GM18498 (cell line): ENCODE measurements at regions not wholly inside any gene's neighbourhood (a gene's known extent, or its start where the extent isn't known, plus 50 kb on each side); places are given as distances from the start of the nearest gene placed in this dataset.

Experiments used
- ATAC-seq: cut with Tn5 transposase; IDR thresholded peaks from one replicate; pipeline ENCODE4 v1.9.1; 2021; ENCODE audit warnings: mild to moderate bottlenecking, moderate library complexity; ENCODE audit not compliant: unreplicated experiment

DNA sequence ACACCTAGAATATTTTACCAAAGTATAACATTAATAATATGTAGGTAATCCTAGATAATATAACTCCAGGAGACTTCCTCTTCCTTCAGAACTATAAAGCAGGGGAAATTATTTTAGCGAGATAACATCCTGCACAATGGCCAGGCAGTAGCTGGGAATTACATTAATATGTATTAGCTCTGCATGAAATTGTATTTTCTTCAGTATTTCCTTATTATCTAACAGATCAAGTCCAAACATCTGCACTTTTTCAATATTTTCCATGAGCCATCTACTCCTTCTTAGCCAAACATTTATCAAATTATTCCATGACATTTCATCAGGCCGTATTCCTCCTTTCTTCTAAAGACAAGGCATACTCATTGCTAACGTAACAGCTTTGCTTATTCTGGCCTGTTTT, 98.8 kb upstream of the PCDH9 start:
- no peak for ATAC-seq

DNA sequence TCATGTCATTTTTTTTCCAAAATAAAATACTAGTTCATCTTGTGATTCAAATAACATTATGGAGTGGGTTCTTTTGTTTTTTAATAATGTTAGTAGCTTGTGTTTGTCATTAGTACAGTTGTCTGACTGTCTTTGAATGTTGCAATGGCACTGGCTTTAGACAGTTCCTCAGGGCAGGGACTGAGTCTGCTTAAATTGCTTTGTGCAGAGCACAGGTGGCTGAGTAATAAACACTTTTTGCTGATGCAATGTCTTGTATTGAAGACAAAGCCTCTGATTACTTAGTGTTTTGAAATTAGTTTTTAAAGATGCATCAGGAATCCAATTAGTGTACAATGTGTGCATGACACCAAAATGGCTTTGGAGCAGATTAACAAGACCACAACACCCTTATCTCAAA, 88.7 kb upstream of the PCDH9 start:
- no peak for ATAC-seq

DNA sequence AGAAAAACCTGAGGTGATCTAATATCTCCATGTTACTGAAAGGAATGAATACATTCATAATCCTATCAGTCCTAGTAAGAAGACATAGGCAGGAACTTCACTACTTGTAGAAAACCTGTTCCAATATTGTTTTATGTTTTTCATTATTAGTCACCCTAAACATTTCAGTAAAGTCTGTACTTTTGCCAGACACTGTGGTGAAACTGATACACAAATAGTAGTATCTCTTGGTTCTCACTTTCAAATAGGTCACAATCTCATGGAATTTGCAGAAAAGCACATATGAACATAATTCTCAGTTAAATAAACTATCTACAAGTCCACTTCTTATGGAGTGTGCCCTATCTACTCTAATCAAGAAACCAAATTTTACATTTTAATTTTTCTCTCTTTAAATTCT, 88.3 kb upstream of the PCDH9 start:
- ATAC-seq = no peak

DNA sequence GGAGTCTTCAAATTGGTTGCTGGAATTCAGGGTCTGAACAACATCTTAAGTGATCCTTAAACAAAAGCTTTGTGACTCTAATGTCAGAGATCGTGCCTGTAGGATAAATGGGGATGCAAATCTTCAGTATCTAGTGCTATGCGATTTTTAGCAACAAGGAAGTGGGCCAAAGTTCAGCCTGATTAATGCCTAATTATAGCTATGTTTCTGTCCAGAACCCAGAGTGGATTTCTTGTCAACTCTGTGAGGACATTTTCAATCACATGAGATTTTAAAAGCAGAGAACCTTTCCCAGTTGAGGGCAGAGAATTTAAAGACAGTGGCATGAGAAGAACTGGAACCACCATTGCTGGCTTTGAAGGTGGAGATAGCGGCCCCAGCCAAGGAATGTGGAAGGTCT, 84.3 kb upstream of the PCDH9 start:
- no peak for ATAC-seq

DNA sequence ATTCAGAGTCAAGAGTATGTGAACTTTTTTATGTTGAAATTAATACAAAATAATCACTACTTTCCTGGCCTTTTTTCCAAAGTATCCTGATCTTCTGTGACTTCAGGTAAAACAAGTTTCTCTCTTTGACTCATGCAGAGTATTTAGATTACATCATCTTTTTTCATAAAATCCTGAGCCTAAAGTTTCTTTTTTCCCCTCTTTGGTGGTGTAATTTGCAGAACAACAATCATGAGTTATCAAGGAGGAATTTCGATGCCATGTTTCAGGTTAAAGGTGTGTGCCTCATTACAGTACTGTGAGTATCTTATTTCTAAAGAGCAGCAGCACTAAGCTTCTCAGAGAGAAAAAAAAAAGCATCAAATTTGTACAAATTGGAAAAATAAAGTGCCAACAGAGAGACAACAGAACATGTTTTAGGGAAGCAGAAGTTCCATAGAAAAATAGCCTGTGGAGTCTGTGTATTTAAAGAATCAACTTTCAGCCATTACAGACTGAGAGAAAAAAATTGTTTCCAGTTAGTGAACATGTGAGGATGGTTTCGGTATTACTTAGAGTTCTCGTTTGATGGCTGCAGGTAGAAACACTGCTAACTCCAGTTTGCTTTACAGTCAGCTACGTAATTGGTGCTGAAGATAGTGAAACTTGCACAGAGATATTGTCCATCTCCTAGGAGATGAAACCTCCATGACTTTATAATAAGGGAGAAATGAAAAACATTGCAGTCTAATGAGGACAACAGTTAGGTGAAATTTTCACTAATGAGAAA, 78.1 kb upstream of the PCDH9 start:
- ATAC-seq = no peak

DNA sequence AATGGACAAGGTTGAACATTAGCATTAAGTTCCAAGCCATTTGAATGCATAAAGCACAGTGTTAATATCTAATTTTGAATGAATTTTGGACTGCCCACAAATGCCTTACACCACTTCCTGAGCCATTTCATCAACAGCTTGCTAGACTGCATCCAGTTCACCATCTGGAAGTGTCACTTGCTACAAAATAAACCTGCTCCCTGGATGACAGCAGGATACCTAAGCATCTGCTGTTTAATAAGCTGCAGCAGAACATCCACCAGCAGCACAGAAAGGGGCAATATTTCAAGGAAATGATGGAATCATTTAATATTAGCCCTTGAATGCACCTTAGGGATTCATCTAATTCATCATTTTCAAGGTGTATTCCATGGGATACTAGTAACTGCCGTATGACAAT, 76.6 kb upstream of the PCDH9 start:
- no peak for ATAC-seq

DNA sequence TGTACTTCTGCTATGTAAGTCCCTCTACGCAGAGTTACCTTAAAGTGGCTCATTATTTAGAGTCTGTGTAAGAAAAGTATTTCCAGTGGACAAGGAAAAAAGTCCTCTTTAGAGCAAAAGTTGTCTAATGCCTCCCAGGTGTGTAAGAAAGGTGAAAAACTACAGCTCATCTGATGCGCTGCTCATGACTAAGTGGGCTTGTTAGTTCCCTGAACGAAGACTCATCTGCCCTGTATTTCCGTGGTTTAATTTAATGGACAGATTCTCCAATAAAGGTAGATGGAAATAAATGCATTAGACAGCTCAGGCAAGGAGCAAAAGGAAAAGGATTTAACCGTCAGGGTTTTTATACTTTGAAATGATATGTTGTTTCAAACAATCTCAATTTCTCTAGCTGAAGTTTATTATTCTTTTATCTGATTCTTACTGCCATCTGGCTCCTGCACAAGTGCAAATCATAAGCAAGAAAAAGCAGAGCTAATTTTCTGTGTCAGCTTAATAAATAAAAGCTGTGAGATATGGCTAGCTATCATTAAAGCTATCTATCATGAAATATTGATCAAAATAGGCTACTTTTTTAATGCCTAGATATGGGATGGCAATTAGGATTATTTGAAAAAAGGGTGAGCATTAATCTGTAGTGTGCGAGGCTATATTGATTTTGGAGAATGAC, 73.7 kb upstream of the PCDH9 start:
- ATAC-seq = no peak

DNA sequence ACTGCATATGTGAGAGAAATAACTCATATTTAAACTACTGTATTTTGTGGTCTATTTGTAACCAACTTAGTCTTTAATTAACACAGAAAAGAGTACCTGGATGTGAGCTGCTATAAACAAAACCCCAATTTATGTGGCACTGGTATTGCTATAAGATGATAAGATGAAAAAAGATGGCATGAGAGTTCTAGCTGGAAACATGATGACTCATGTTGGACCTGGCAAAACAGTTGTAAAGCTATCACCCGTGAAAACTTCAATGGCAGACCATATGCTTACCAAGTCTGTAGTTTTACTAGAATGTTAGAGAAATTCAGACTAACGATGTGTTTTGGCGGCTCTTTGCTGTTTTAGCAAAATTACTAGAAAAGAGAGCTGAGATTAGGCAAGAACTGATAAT, 69.6 kb upstream of the PCDH9 start:
- no peak for ATAC-seq

DNA sequence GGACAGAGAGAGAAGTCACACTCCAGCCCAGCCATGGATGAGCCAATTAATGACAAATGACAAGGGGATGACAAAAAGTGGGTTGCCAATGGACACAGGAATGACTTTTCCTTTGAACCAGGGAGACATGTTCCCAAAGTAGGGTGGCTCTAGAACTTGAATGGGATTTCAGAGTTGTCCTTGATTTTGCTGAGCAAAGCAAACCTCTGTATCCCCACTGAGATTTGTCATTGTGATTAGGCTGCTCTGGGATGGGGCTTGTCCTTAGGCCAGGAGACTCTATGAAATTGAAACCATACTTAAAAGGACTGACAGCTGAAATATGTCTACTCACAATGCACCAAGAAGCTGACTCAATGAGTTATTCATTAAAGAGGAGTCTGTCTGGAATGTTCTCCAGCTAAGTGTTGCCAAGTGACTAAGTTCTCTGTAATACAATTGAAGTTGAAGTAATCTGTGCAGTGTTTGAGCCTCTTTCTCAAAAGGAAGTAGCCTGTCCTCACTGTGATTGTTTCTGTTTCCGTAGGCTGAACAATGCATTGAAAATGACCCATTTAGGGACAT, 69.0 kb upstream of the PCDH9 start:
- ATAC-seq = no peak

DNA sequence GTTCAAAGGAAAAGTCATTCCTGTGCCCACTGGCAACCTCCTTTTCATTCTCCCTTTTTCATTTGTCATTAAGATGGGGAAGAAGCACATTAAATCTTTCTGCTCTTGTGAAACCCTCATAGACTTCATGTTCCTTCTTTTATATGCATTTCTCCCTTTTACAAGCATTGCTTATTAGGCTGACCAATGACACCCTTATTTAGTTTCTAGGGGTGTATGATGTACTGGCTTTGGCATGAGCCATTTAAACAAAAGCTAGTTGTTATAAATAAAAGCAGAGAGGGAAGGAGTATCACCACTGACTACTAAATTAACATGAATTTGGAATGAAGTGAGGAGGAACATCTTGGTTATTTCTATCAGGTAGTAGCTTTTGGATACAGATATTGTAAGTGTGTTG, 68.2 kb upstream of the PCDH9 start:
- ATAC-seq = no peak

DNA sequence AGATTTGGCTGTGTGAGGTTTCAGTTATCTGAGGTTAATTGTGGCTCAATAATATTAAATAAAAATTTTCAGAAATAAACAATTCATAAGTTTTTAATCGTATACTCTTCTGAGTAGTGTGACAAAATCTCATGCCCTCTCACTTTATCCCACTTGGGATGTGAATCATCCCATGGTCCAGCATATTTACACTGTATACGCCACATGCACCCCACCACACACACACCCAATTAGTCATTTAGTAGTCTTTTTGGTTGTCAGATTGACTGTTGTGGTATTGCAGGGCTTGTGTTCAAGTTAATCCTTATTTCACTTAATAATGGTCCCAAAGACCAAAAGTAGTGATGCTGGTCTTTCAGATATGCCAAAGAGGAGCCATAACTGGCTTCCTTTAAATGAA, 66.4 kb upstream of the PCDH9 start:
- ATAC-seq = no peak

DNA sequence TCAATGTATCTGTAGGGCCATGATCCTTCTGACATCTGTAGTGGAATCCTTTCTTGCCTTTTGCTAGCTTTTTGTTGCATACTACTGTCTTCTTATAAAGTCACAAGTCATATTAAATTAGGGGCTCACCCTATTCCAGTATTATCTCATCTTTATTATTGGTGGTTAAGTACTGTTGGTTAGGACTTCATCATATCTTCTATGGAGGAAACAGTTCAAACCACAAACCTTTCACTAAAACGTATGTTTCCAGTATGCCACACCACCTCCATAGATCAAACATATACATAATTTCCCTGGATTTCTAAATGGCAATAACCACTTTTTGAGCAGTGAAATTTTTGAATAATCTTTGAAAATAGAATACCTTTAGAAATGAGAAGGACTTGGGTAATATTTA, 62.8 kb upstream of the PCDH9 start:
- ATAC-seq = no peak

DNA sequence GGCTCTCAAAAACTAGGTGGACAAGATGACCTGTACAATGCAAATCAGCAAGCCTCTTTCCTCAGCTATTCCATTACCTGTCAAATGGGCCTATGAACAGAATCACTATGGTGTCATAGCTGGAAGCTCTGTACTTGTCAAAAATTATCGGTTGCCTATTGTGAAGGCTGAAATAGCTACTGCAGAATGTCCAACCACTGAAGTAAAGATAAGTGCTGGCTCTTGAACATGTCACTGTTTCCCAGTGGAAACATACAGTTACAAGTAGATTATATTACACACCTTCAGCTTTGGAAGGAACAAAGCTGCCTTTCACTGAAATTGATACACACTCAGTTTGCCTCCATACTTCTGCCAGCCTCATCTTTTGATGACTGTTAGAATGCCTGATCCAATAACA, 55.5 kb upstream of the PCDH9 start:
- no peak for ATAC-seq

DNA sequence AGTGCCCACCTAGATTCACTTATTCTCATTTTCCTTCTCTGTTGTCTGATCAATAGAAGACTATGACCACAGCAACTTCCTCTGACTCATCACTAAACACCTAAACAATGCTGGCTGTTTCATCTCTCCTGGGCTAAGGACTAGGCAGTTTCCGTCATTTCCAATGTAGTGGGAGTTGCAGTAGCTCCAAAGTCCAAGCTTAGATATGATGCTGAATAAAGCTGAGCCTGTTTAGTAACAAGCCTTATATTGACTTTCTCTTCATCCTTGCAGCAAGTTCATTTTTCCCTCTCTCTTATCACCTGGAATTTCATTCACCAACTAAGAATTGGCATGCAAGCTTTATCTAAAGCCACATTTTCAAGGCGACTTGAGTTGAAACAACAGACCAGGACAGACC, 53.5 kb upstream of the PCDH9 start:
- ATAC-seq = no peak

DNA sequence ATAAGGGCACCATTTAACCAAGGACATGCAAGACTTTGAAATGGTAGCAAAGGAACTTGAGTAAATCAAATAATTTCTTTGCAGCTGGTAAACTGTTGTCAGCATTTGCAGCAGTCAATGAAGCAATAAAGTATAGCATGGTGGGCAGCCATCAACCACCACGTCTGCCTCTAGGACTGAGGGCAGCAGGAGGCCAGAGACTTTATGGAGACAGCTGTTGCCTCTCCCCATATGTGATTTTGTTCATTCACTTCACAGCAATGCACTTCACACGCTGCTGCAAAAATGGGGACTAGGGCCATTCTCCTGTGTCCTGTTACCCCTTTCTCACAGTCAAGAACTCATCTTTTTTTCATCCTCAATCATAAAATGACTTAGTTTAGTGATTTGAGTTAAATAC, 51.3 kb upstream of the PCDH9 start:
- ATAC-seq = no peak
